Astrocyte of the spinal cord (primary cell): ENCODE measurements at regions not wholly inside any gene's neighbourhood (a gene's known extent, or its start where the extent isn't known, plus 50 kb on each side); places are given as distances from the start of the nearest gene placed in this dataset.

Experiments
- DNase-seq: peaks from one replicate; pipeline ENCODE4 v3.0.0; 2011; ENCODE audit warnings: low read depth, low spot score
- H3K4me3 ChIP-seq: 2 replicates; pipeline ENCODE4 v1.5.1; 2011; ENCODE audit warnings: low read depth, mild to moderate bottlenecking, low read length, moderate library complexity
- in situ Hi-C: cut with HindIII; loops from 2 replicates; pipeline ENCODE4 v1.10.0; 2017; ENCODE audit warnings: low sequenced_read_pairs
- TF ChIP-seq, protein P1 (sequence below): IDR thresholded peaks from 2 replicates; pipeline ENCODE4 v1.5.1; 2012; ENCODE audit warnings: low read depth, mild to moderate bottlenecking, low read length, inconsistent platforms

DNA sequence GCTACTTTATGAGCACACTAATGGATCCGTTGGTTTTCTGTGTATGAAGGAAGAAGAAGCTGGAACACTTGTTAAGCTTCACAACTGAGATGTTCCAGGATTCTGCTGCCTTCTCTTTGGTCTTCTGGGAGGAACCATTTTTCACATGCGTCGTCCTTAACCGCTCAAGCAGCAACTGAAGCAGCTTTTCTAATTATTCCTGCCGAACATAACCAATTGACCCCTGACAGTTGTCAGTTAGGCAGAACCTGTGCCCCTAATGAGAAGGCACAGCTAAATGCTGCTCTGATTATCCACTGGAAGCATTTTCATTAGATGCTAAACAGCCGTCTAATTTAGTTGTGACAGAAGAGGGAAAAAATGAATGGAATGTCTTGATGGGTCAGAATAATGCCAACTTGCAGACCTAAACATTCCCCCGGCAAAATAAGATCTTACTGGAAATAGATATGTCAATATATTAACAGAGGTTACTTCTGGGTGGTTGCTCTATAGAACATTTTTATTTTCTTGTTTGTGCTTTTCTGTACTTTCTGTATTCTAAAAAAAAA is 85.0 kb upstream of the SMLR1 start:
- TF ChIP-seq, protein P1, sequence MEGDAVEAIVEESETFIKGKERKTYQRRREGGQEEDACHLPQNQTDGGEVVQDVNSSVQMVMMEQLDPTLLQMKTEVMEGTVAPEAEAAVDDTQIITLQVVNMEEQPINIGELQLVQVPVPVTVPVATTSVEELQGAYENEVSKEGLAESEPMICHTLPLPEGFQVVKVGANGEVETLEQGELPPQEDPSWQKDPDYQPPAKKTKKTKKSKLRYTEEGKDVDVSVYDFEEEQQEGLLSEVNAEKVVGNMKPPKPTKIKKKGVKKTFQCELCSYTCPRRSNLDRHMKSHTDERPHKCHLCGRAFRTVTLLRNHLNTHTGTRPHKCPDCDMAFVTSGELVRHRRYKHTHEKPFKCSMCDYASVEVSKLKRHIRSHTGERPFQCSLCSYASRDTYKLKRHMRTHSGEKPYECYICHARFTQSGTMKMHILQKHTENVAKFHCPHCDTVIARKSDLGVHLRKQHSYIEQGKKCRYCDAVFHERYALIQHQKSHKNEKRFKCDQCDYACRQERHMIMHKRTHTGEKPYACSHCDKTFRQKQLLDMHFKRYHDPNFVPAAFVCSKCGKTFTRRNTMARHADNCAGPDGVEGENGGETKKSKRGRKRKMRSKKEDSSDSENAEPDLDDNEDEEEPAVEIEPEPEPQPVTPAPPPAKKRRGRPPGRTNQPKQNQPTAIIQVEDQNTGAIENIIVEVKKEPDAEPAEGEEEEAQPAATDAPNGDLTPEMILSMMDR = no peak
- H3K4me3 ChIP-seq = no peak overlapping the region
- DNase-seq = peak; percentile 3
- in situ Hi-C loops = no loop called here

DNA sequence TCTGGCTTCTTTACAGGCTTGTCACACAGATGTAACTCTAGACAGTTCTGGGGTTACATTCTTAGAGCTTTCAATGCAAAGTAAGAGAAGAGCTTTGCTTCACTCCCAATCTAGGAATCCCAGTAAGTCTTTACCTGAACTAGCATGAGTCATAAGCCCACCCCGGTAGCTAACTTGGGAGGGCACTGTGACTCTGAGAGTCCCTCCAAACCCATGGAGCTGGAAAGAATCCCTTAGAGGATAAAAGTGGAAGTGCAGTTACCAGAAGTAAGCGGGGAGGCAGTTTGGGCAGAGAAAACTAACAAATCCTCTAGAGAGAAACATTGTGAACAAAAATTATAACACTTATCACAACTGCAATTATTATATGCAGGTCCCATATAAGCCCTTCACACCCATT is 84.0 kb upstream of the SMLR1 start:
- TF ChIP-seq, protein P1 = no peak
- in situ Hi-C loops = no loop called here

DNA sequence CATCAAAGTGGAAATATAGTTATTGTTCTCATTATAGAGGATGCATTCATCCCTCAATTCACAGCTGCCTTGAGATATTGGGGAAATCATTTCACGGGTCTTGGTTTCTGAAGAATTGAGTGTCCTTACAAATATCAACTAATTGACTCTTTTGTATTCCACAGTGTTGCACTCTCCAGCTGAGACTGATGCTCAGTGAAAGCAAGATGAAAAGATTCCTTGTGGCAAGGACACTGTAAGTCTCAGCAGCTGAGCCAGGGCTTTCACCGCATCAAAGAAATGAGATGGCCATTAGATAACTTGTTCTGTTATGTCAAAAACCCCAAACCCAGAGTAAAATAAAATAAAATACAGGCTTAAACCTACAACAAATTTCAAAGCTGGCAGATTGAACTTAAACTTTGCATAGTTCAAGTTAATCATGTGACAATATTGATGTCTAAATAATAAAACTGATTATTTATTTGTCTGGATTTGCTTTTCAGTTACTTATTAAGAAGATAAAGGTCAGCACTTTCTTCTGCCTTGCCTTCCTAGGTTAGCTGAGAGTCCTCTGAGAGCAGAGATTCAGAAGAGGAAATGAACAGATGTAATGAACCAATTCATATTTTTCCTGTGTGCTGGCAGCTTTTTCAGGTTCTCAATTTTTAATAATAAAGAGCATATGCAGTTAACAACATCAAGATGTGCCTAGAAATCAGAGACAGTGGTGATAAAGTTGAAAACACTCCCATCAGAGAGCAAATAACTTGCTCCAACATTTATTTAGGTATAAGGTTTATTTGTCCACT is 82.4 kb upstream of the SMLR1 start:
- TF ChIP-seq, protein P1 = no peak
- H3K4me3 ChIP-seq = no peak overlapping the region
- in situ Hi-C loops = no loop called here
- DNase-seq = no peak

More for the DNA sequence above, 84.0 kb upstream of the SMLR1 start:
- no peak for DNase-seq
- H3K4me3 ChIP-seq = no peak overlapping the region

DNA sequence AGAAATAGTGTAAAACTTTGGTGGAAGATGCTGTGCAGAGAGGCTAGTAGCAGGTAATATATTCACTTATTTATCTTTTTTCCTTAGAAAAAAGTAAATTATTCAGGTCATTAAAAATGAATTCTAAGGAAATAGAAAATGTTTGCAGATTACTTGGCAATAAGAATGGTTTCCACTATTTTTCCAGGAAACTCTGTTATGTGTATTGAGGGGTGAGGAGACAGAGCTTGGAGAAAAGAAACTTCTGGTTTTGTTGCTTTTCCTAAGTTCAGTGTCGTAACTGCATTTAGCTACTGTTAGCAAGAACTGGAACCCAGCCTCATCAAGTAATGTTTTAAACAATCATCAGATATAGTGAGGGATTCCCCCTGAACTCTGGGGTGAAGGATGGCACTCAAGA is 79.2 kb upstream of the SMLR1 start:
- in situ Hi-C loops = no loop called here

DNA sequence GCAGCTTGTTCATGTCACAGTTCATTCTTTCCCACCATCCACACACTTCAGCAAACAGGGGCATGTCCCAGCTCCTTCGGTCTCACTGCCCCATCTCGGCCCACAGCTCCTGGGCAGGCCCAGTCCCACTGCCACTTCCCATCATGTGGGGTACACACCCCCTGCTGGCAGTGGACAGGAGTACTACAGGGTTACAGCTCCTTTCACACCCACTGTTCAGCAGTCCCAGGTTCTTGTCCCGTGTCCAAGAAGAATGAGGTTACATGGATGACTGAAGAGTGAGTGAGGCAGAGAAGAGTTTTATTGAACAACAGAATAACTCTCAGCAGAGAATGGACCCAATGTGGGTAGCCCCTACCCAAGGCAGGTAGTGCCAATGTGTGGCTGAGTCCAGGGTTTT is 77.8 kb upstream of the SMLR1 start:
- no peak overlapping the region for H3K4me3 ChIP-seq
- in situ Hi-C loops = no loop called here
- DNase-seq = no peak
- TF ChIP-seq, protein P1 = no peak

More for the DNA sequence above, 79.2 kb upstream of the SMLR1 start:
- DNase-seq = no peak
- H3K4me3 ChIP-seq = no peak overlapping the region
- TF ChIP-seq, protein P1 = no peak

DNA sequence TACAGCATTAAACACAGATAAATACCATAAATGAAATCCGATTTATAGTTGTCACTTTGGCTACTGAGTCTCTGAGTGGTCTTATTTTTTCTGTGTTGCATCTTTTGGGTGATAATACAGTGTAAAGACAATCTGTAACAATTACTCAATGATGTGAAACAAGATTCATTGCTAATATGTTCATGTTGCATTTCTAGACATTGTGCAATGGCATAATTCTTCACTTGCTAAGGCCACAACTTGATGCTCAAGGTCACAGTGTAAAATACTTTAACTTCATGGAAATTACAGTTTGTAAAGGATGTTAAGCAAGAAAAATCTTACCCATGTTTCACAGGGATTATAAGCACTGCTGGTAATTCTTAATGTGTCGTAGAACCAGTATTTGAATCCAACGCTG is 74.9 kb upstream of the SMLR1 start:
- no peak for DNase-seq
- in situ Hi-C loops = no loop called here
- H3K4me3 ChIP-seq = no peak overlapping the region
- TF ChIP-seq, protein P1 = no peak
